Vagina (tissue), 2 donors: ENCODE measurements at regions not wholly inside any gene's neighbourhood (a gene's known extent, or its start where the extent isn't known, plus 50 kb on each side); places are given as distances from the start of the nearest gene placed in this dataset.

Experiments
- DNase-seq, 2 donors: peaks; one replicate each; pipeline ENCODE4 v3.0.0-alpha.2; 2017; ENCODE audit errors: extremely low spot score in 2 of 2
- H3K27ac ChIP-seq: fragments of 200-600 bp; sonication (generic); one replicate; pipeline ENCODE4 v1.5.1; 2019
- H3K27me3 ChIP-seq: fragments of 200-600 bp; sonication (generic); one replicate; pipeline ENCODE4 v1.5.1; 2019
- H3K36me3 ChIP-seq, 2 donors: fragments of 200-600 bp; sonication (generic); one replicate each; pipeline ENCODE4 v1.5.1; 2017 to 2019
- H3K4me1 ChIP-seq: fragments of 200-600 bp; sonication (generic); one replicate; pipeline ENCODE4 v1.5.1; 2019
- H3K4me3 ChIP-seq, 2 donors: fragments of 200-600 bp; sonication (generic); 1 replicate in 1 of 2; 2 replicates in 1 of 2; pipeline ENCODE4 v1.5.1; 2016 to 2019
- H3K9me3 ChIP-seq: fragments of 200-600 bp; sonication (generic); one replicate; pipeline ENCODE4 v1.5.1; 2019
- CTCF ChIP-seq, 3 experiments: fragments of 450-650 bp in 2 of 3; fragments of 200-600 bp in 1 of 3; sonication (generic) in 1 of 3; IDR thresholded peaks; one replicate each; pipeline ENCODE4 v1.5.1; 2017 to 2019; ENCODE audit warnings: antibody characterized with exemption in 3 of 3, mild to moderate bottlenecking in 2 of 3, moderate library complexity in 2 of 3
- POLR2A ChIP-seq, 2 donors: fragments of 450-650 bp; IDR thresholded peaks; one replicate each; pipeline ENCODE4 v1.6.1; 2017; ENCODE audit warnings: antibody characterized with exemption in 2 of 2, mild to moderate bottlenecking in 2 of 2, moderate library complexity in 2 of 2
- POLR2AphosphoS5 ChIP-seq, 2 donors: sonication (generic); formaldehyde crosslinking; IDR thresholded peaks; one replicate each; pipeline ENCODE4 v1.9.0; 2017; ENCODE audit warnings: antibody characterized with exemption in 2 of 2, mild to moderate bottlenecking in 2 of 2, low read depth in 1 of 2; ENCODE audit not compliant: insufficient read depth in 1 of 2
- intact Hi-C: fragments of 100-400 bp; cut with DNase I; formaldehyde crosslinking; loops from one replicate; pipeline ENCODE4 v1.15.1; 2023

GRCh38 chr3:80405618-80406017, 637.8 kb upstream of the ROBO1 start:
- Histone ChIP-seq H3K4me3 (no peak overlapping the region), H3K4me1 (no peaks in the 10 kb centered on the region), H3K27me3 (no peaks in the 10 kb centered on the region), H3K9me3 (no peaks in the 10 kb centered on the region), H3K36me3 (no peaks in the 10 kb centered on the region), H3K27ac (no peak overlapping the region)
- intact Hi-C loops = no loop called here
- no peak for DNase-seq
- TF ChIP-seq POLR2A (IDR thresholded peaks at IDR 0.05) = no peak
- no peak for TF ChIP-seq POLR2AphosphoS5 (IDR thresholded peaks at IDR 0.05; ENCODE audit: insufficient read depth in 1 of 2, low read depth in 1 of 2)
- TF ChIP-seq CTCF (IDR thresholded peaks at IDR 0.05) = no peak

- Histone ChIP-seq H3K9me3 (no peaks in the 10 kb centered on the region), H3K4me3 (no peak overlapping the region), H3K27ac (no peak overlapping the region), H3K4me1 (no peaks in the 10 kb centered on the region), H3K27me3 (no peaks in the 10 kb centered on the region), H3K36me3 (no peaks in the 10 kb centered on the region)
- no peak for DNase-seq
- intact Hi-C loops = no loop called here
- TF ChIP-seq POLR2A (IDR thresholded peaks at IDR 0.05) (no peak), CTCF (IDR thresholded peaks at IDR 0.05) (no peak), POLR2AphosphoS5 (IDR thresholded peaks at IDR 0.05; ENCODE audit: insufficient read depth in 1 of 2, low read depth in 1 of 2) (no peak)
Observed at GRCh38 chr3:80395023-80395422, 627.2 kb upstream of the ROBO1 start.

GRCh38 chr3:80391573-80391972, 623.8 kb upstream of the ROBO1 start:
- intact Hi-C loops = no loop called here
- Histone ChIP-seq H3K9me3 (no peaks in the 10 kb centered on the region), H3K36me3 (no peaks in the 10 kb centered on the region), H3K4me1 (no peaks in the 10 kb centered on the region), H3K27me3 (no peaks in the 10 kb centered on the region), H3K4me3 (no peak overlapping the region), H3K27ac (no peak overlapping the region)
- DNase-seq = no peak
- TF ChIP-seq CTCF (IDR thresholded peaks at IDR 0.05) (no peak), POLR2A (IDR thresholded peaks at IDR 0.05) (no peak), POLR2AphosphoS5 (IDR thresholded peaks at IDR 0.05; ENCODE audit: insufficient read depth in 1 of 2, low read depth in 1 of 2) (no peak)

- TF ChIP-seq CTCF (IDR thresholded peaks at IDR 0.05) (no peak), POLR2A (IDR thresholded peaks at IDR 0.05) (no peak), POLR2AphosphoS5 (IDR thresholded peaks at IDR 0.05; ENCODE audit: insufficient read depth in 1 of 2, low read depth in 1 of 2) (no peak)
- no peaks in the 10 kb centered on the region for H3K9me3 ChIP-seq
- no peaks in the 10 kb centered on the region for H3K27me3 ChIP-seq
- H3K4me1 ChIP-seq = no peaks in the 10 kb centered on the region
- no peak for DNase-seq
- H3K27ac ChIP-seq = no peak overlapping the region
- H3K4me3 ChIP-seq = no peak overlapping the region
- no peaks in the 10 kb centered on the region for H3K36me3 ChIP-seq
- intact Hi-C loops = no loop called here
Observed at GRCh38 chr3:80384811-80385210, 617.0 kb upstream of the ROBO1 start.

- intact Hi-C loops = no loop called here
- DNase-seq = no peak
- Histone ChIP-seq H3K9me3 (no peaks in the 10 kb centered on the region), H3K27me3 (no peaks in the 10 kb centered on the region), H3K4me3 (no peak overlapping the region), H3K27ac (no peak overlapping the region), H3K4me1 (no peaks in the 10 kb centered on the region), H3K36me3 (no peaks in the 10 kb centered on the region)
- TF ChIP-seq POLR2A (IDR thresholded peaks at IDR 0.05) = no peak
- TF ChIP-seq POLR2AphosphoS5 (IDR thresholded peaks at IDR 0.05; ENCODE audit: insufficient read depth in 1 of 2, low read depth in 1 of 2) = no peak
- no peak for TF ChIP-seq CTCF (IDR thresholded peaks at IDR 0.05)
Observed at GRCh38 chr3:80374423-80374822, 606.6 kb upstream of the ROBO1 start.
